Right lobe of liver (tissue), 6 donors: ENCODE measurements at regions not wholly inside any gene's neighbourhood (a gene's known extent, or its start where the extent isn't known, plus 50 kb on each side); places are given as distances from the start of the nearest gene placed in this dataset.

Experiments used
- ATAC-seq, 4 donors: fragments of 200-7000 bp; cut with Tn5 transposase; one replicate each; pipeline ENCODE4 v1.9.1; 2020; ENCODE audit warnings: mild to moderate bottlenecking in 4 of 4, moderate library complexity in 4 of 4
- DNase-seq, 3 donors: peaks; one replicate each; pipeline ENCODE4 v3.0.0-alpha.2; 2020
- H3K27ac ChIP-seq, 3 donors: fragments of 200-600 bp; one replicate each; pipeline ENCODE4 v1.8.0; 2022
- H3K27me3 ChIP-seq, 2 donors: fragments of 200-600 bp; one replicate each; pipeline ENCODE4 v1.8.0; 2022
- H3K36me3 ChIP-seq, 4 donors: fragments of 200-600 bp; sonication (generic) in 1 of 4; one replicate each; pipeline versions ENCODE4 v1.5.1 to v1.8.0; 2017 to 2022; ENCODE audit warnings: control low read depth in 1 of 4
- H3K4me1 ChIP-seq, 4 donors: fragments of 200-600 bp; sonication (generic) in 1 of 4; one replicate each; pipeline versions ENCODE4 v1.5.1 to v1.8.0; 2017 to 2022; ENCODE audit warnings: control low read depth in 1 of 4
- H3K4me3 ChIP-seq, 3 donors: fragments of 200-600 bp; one replicate each; pipeline ENCODE4 v1.8.0; 2022
- H3K9me3 ChIP-seq, 4 donors: fragments of 200-600 bp; sonication (generic) in 1 of 4; one replicate each; pipeline versions ENCODE4 v1.5.1 to v1.8.0; 2017 to 2022; ENCODE audit warnings: control low read depth in 1 of 4
- POLR2A ChIP-seq: fragments of 450-650 bp; IDR thresholded peaks from one replicate; pipeline ENCODE4 v1.6.1; 2017; ENCODE audit warnings: antibody characterized with exemption, mild to moderate bottlenecking
- WGBS: methylation state at CpG from one replicate; pipeline ENCODE4 v1.1.6; 2018; ENCODE audit warnings: low coverage, low lambda C conversion rate; ENCODE audit not compliant: insufficient coverage; ENCODE audit errors: missing lambda C conversion rate; 5-methylcytosine and 5-hydroxymethylcytosine counted together
- intact Hi-C, 2 donors: fragments of 100-400 bp; cut with DNase I; formaldehyde crosslinking; loops; one replicate each; pipeline versions ENCODE4 v1.11.2 to v1.14.1; 2022
- TF ChIP-seq, protein P1 (sequence below), 4 donors: fragments of 200-600 bp in 3 of 4; fragments of 450-650 bp in 1 of 4; IDR thresholded peaks; one replicate each; pipeline versions ENCODE4 v1.5.1 to v1.8.0; 2016 to 2022; ENCODE audit warnings: antibody characterized with exemption in 4 of 4, mild to moderate bottlenecking in 2 of 4
- donor health status: DM: no; HTN: yes; CAD: no.
- donor health status: DM: no; HTN: no; CAD: no.
- donor health status: DM: no; HTN: no; CAD: no.
- donor health status: DM: no; HTN: yes; CAD: no.
- donor health status: DM: no; HTN: yes; CAD: no.

DNA sequence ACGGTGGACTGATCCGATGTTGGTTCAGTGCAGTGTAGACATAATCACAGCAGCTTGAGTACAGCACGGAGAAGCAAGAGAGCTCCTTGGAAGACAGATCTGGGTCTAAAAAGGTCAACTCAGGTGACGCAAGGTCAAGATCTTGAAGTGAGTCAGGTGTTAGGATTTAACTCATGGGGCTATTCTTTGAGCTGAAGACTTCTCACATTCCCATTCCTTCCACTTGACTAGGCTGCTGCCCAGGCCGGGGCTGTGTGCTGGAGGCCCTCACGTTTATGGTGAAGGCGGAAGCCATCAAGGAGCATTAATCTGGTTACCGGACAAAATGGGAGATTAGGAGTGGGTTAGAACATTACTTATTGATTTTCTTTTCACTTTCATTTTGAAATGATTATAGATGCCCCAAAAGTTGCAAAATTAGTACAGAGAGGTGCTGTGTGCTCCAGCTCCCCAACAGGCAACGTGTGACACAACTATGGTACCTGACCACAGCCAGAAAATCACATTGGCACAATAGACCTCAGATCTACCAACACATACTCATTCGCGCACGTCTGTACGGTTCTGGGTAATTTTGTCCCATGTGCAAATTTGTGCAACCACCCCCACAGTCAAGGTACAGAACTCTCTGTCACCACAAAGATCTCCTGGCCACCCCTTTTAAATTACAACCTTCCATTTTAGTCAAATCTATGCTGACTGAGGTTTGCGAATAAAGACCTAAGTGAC lies 77.6 kb upstream of the SEC11C start:
- TF ChIP-seq, protein P1, sequence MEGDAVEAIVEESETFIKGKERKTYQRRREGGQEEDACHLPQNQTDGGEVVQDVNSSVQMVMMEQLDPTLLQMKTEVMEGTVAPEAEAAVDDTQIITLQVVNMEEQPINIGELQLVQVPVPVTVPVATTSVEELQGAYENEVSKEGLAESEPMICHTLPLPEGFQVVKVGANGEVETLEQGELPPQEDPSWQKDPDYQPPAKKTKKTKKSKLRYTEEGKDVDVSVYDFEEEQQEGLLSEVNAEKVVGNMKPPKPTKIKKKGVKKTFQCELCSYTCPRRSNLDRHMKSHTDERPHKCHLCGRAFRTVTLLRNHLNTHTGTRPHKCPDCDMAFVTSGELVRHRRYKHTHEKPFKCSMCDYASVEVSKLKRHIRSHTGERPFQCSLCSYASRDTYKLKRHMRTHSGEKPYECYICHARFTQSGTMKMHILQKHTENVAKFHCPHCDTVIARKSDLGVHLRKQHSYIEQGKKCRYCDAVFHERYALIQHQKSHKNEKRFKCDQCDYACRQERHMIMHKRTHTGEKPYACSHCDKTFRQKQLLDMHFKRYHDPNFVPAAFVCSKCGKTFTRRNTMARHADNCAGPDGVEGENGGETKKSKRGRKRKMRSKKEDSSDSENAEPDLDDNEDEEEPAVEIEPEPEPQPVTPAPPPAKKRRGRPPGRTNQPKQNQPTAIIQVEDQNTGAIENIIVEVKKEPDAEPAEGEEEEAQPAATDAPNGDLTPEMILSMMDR (IDR thresholded peaks at IDR 0.05): no peak
- TF ChIP-seq POLR2A: no peak
- Histone ChIP-seq H3K27ac (no peak overlapping the region), H3K4me1 (no peaks in the 10 kb centered on the region), H3K27me3 (no peaks in the 10 kb centered on the region), H3K36me3 (no peaks in the 10 kb centered on the region), H3K4me3 (no peak overlapping the region), H3K9me3 (no peaks in the 10 kb centered on the region)
- DNase-seq (no peak), ATAC-seq (no peak)
- intact Hi-C loops: loop anchor here in 1 of 2 donors (5.0 kb wide), 1 partner anchor 280 kb away; no protein-coding TSS in a partner anchor
- WGBS: 78% methylated on average over 9 of the region's 14 CpGs

GRCh38 chr18:59062643-59063006 lies 77.1 kb upstream of the SEC11C start:
- no peaks in the 10 kb centered on the region for H3K4me1 ChIP-seq
- DNase-seq (no peak), ATAC-seq (no peak)
- no peaks in the 10 kb centered on the region for H3K27me3 ChIP-seq
- H3K4me3 ChIP-seq: no peak overlapping the region
- intact Hi-C loops: loop anchor here in 1 of 2 donors (5.0 kb wide), 1 partner anchor 280 kb away; no protein-coding TSS in a partner anchor
- no peaks in the 10 kb centered on the region for H3K36me3 ChIP-seq
- H3K9me3 ChIP-seq: no peaks in the 10 kb centered on the region
- no peak overlapping the region for H3K27ac ChIP-seq
- 83% methylated on average over 10 of the region's 13 CpGs for WGBS
- TF ChIP-seq, protein P1 (IDR thresholded peaks at IDR 0.05): no peak
- no peak for TF ChIP-seq POLR2A

DNA sequence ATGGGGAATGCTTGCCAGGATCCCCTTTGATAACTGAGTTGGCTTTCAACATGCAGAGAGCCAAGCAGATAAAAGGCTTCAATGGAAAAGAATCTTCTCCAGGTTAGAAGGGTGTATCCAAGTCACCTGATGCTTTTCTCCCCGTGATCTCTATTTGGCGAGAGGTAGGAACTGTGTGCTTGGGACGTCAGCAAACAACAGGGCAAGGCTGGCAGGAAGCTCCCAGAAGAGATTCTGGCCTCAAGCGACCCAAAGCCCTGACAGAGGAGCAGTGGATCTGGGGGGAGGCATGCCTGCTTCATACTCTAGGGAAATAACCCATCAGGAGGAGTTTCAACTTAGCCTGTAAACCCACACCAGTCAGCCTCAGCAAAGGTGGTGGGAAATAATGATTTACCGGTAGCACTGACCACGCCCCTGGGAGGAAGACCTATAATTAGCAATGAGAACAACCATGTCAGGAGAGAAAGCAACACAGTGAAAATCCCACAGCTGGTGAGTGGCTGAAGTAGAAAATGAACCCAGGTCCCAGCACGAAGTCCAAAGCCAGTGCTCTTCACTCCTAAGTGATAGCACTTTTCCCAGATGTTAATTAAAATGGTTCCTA lies 76.3 kb upstream of the SEC11C start:
- intact Hi-C loops: loop anchor here in 1 of 2 donors (5.0 kb wide), 1 partner anchor 281 kb away; no protein-coding TSS in a partner anchor
- Histone ChIP-seq H3K36me3 (no peaks in the 10 kb centered on the region), H3K9me3 (no peaks in the 10 kb centered on the region), H3K4me1 (no peaks in the 10 kb centered on the region), H3K27ac (no peak overlapping the region), H3K27me3 (no peaks in the 10 kb centered on the region), H3K4me3 (no peak overlapping the region)
- TF ChIP-seq, protein P1 (IDR thresholded peaks at IDR 0.05): no peak
- TF ChIP-seq POLR2A: no peak
- no peak for ATAC-seq
- no peak for DNase-seq
- WGBS: 46% methylated on average over 6 of the region's 7 CpGs

GRCh38 chr18:59063912-59064311 lies 75.8 kb upstream of the SEC11C start:
- ATAC-seq: no peak

More at GRCh38 chr18:59063912-59064311, 75.8 kb upstream of the SEC11C start:
- H3K27me3 ChIP-seq: no peaks in the 10 kb centered on the region
- DNase-seq: no peak
- no peak for TF ChIP-seq POLR2A
- TF ChIP-seq, protein P1 (IDR thresholded peaks at IDR 0.05): no peak
- intact Hi-C loops: loop anchor here in 1 of 2 donors (5.0 kb wide), 1 partner anchor 282 kb away; no protein-coding TSS in a partner anchor
- H3K9me3 ChIP-seq: no peaks in the 10 kb centered on the region
- no peak overlapping the region for H3K4me3 ChIP-seq
- H3K27ac ChIP-seq: no peak overlapping the region
- no peaks in the 10 kb centered on the region for H3K36me3 ChIP-seq
- H3K4me1 ChIP-seq: no peaks in the 10 kb centered on the region
- 65% methylated on average over 4 of the region's 4 CpGs for WGBS
